LNCAP (cell line): ENCODE measurements at regions not wholly inside any gene's neighbourhood (a gene's known extent, or its start where the extent isn't known, plus 50 kb on each side); places are given as distances from the start of the nearest gene placed in this dataset.

Source experiments
- TF ChIP-seq, protein P1 (sequence below): fragments of 450-650 bp; IDR thresholded peaks from 2 replicates; pipeline ENCODE4 v1.5.1; 2017; ENCODE audit warnings: mild to moderate bottlenecking

DNA sequence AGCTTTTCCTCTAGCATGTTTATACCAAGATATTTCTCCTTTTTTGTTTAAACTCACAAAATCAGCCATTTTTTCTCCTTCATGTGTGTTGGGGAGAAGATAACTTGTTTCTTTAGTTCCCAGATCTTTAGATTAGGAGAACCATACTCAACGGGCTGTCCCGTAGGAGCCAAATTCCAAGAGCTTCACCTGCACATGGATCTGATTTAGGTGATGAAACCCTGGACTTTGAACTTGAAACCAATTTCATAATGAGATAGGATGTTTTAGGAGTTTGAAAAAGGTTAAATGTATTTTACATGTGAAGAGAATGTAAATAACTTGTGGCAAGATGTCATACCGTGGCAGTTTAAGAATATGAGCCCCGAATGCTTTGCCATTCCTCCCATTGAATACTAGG, 280.0 kb upstream of the PCDH18 start:
- TF ChIP-seq, protein P1, sequence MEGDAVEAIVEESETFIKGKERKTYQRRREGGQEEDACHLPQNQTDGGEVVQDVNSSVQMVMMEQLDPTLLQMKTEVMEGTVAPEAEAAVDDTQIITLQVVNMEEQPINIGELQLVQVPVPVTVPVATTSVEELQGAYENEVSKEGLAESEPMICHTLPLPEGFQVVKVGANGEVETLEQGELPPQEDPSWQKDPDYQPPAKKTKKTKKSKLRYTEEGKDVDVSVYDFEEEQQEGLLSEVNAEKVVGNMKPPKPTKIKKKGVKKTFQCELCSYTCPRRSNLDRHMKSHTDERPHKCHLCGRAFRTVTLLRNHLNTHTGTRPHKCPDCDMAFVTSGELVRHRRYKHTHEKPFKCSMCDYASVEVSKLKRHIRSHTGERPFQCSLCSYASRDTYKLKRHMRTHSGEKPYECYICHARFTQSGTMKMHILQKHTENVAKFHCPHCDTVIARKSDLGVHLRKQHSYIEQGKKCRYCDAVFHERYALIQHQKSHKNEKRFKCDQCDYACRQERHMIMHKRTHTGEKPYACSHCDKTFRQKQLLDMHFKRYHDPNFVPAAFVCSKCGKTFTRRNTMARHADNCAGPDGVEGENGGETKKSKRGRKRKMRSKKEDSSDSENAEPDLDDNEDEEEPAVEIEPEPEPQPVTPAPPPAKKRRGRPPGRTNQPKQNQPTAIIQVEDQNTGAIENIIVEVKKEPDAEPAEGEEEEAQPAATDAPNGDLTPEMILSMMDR, result no peak

DNA sequence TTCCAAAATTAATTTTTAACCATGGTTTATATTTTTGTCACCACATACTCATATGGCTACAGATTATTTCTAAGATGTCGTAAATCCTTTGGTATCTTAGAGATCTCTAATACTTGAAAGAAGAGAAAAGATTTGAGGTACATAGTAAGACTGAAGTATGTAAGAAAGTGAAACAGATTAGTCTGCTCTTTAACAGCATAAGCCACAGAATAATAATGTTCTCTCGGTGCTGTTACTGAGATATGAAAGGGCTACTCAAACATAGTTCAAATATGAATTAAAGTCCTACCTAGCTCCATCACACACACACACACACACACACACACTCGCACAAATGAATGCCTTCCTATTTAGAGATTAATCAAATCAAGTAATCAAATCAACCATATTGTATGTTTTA, 274.1 kb upstream of the PCDH18 start:
- TF ChIP-seq, protein P1, result no peak

DNA sequence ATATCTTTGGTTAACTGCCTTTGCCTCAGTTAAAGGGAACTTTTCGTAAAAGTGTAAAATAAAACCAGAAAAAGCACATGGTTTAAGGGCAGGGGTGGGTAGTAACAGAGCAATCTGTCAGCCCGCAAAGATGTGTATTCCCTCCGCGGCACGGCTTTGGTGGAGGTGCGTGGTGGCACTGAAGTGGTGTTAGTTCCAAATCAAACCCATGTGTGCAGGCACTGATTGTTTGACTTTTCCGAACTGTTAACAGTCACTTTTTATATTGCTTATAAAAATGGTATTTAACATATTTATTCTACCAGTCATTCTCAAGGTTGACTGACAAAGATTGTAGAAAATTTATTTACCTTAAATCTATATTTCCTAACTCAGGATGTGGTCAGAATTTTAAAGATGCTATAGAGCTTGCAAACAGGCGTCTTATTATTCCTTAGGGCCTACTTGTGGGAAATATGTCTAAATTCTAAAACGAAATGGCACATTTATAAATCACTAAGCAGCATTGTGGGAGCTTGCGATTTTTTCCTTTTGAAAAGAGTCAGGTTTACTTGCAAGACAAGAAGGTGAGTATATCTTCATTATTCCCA, 272.7 kb upstream of the PCDH18 start:
- TF ChIP-seq, protein P1, result no peak

DNA sequence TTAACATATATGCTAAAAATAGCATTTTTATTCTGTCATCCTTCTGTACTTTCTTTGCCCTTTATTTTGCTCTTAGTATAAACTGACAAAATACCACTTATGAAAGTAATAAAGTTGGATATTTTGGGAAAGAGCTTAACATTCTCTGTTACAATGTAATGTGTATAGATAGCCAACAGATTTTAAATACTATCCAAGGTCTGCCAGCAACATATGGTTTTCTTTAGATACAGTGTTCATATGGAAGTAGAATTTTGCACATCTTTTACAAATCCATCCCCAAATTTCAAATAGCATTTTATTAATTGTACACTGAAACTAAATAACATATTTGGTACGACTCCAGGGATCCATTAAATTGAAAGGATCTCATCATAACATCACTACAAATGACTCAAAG, 268.6 kb upstream of the PCDH18 start:
- TF ChIP-seq, protein P1, result no peak

DNA sequence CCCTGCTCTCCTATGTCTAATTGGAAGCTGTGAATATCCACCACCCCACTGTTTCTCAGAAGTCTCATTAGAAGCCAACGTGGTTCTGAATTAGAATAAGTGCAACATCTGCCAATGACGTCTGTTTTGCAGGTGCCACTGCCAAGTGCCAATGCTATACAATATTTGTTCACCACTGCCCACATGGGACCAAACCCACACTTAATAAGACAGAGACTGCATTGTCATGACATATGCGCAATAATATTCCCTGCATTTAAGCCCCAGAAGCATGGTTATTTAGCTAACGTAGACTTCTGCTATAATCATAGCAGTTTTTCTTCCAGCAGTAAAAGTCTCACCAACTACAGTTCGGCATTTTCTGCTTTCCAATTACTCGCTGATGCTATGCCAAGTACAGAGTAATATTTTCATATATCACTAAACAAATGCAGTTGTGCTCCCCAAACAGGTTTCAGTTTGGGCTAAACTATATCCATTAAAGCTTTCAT, 262.5 kb upstream of the PCDH18 start:
- TF ChIP-seq, protein P1, result no peak

DNA sequence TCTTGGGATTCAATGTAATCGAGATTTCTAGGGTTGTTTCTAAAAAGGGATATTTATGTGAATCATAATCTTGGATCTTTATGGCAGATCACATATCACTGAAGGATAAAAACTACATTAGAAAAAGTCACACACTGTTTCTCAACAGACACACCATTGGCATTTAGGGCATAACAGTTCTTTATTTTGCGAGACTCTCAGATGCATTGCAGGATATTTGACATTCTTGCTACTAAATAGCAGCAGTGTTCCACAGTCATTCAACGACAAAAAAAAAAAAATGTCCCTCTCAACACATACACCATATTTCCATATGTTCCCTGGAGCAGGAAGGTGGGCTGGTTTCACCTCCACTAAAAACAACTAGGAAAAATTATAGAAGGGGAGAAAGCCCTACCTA, 243.4 kb upstream of the PCDH18 start:
- TF ChIP-seq, protein P1, result no peak

DNA sequence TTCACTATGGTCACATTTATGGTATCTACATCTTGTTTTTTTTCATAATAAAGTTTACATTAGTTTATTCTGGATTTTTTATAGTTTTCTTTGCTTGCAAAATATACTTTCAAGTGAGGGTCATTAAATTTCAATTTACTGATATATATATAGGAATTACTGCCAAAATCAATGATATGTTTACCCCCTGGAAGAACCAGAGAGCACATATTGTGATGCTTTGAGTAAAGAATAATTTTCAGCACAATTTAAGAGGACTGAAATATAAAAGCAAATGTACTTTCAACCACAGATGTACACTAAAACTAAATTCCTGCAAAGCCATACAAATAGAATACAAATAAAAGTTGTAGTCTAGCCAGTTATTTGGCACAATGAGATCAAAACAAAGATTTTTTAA, 242.2 kb upstream of the PCDH18 start:
- TF ChIP-seq, protein P1, result no peak

DNA sequence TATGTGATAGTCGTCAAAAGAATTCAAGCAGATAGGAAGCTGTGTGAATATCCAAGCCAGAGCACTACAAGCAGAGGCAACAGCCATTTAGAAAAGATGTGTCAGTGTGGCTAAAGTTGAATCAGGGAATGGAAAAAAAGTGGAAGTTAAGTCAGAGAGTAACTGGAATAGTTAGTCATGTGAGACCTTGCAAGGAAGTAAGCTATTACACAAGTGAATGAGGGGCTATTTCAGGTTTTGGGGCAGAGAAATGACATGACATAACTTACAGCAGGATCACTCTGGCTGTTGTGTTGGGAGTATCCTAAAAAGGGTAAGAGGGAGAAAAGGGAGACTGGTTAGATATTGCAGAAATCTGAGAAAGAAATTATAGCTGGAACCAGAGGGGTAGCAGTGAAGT, 236.6 kb upstream of the PCDH18 start:
- TF ChIP-seq, protein P1, result no peak
